Stomach smooth muscle (tissue), 2 donors: ENCODE measurements at regions not wholly inside any gene's neighbourhood (a gene's known extent, or its start where the extent isn't known, plus 50 kb on each side); places are given as distances from the start of the nearest gene placed in this dataset.

Source experiments
- H3K27ac ChIP-seq: one replicate; pipeline ENCODE4 v1.7.0; 2013; ENCODE audit warnings: mild to moderate bottlenecking, low read length, inconsistent platforms
- H3K27me3 ChIP-seq, 2 donors: one replicate each; pipeline ENCODE4 v1.7.0; 2013; ENCODE audit warnings: low read length in 2 of 2; ENCODE audit not compliant: insufficient read depth in 2 of 2, control insufficient read depth in 1 of 2
- H3K36me3 ChIP-seq, 2 donors: one replicate each; pipeline ENCODE4 v1.7.0; 2013; ENCODE audit warnings: low read length in 2 of 2; ENCODE audit not compliant: control insufficient read depth in 2 of 2, insufficient read depth in 2 of 2
- H3K4me1 ChIP-seq: one replicate; pipeline ENCODE4 v1.7.0; 2013; ENCODE audit warnings: low read length; ENCODE audit not compliant: control insufficient read depth, insufficient read depth
- H3K4me3 ChIP-seq, 2 donors: one replicate each; pipeline ENCODE4 v1.7.0; 2013; ENCODE audit warnings: low read length in 2 of 2
- H3K9ac ChIP-seq, 2 donors: one replicate each; pipeline ENCODE4 v1.7.0; 2013; ENCODE audit warnings: low read length in 2 of 2, mild to moderate bottlenecking in 1 of 2
- H3K9me3 ChIP-seq, 2 donors: one replicate each; pipeline ENCODE4 v1.7.0; 2013; ENCODE audit warnings: low read length in 2 of 2; ENCODE audit not compliant: control insufficient read depth in 2 of 2
- donor health status: healthy.
- donor health status: Pancreatic carcinoma.

DNA sequence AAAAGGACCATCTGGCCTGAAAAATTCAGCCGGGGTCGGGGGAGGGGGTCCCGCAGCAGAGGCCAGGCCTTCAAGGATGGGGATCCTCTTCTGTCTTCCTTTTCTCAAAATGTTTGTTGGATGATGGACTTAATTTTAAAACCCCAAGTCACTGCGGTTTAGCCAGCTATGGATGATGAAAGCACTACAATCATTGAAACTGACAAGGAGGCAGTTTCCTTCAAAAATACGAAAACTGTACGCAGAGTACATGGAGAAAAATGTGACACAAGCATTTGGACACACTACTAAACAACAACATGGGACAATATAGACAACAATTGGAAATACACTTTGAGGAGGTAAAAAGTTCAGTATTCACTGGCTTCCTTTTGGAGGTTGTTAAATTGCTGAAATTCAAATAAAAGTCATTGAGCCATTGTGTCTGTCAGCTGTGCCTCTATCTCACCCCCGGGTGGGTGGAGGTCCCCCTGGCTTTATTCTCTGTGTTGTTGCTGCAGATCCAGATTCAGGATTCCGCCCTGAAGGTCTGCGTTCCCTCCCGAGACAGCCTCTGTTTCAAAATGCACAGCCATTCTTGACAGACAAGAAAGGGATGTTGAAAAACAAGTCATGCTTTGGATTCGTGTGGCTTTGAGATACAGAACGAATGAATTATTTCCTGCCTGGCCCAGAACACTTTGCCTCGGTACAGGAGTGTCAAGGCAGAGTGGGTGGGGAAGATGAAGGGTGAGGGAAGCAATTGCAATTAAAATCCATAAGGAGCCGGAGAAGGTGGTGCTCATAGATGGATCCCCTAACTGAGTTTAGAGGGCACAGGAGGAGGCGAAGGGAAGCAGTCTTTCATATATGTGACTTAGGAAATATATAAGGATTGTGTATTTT lies 118.2 kb downstream of the TTLL2 start:
- H3K9ac ChIP-seq = no peak overlapping the region
- H3K4me1 ChIP-seq = peaks cover 10% of the 10 kb centered on the region
- no peaks in the 10 kb centered on the region for H3K36me3 ChIP-seq
- no peak overlapping the region for H3K27ac ChIP-seq
- no peaks in the 10 kb centered on the region for H3K9me3 ChIP-seq
- no peak overlapping the region for H3K4me3 ChIP-seq
- no peaks in the 10 kb centered on the region for H3K27me3 ChIP-seq

- Histone ChIP-seq H3K36me3 (no peaks in the 10 kb centered on the region), H3K4me3 (no peak overlapping the region), H3K9me3 (no peaks in the 10 kb centered on the region), H3K4me1 (peaks cover 10% of the 10 kb centered on the region), H3K9ac (no peak overlapping the region), H3K27ac (no peak overlapping the region), H3K27me3 (peaks cover 0 to 2% of the 10 kb centered on the region in 2 donors)
Measured at GRCh38 chr6:167444602-167445346, 119.9 kb downstream of the TTLL2 start.

GRCh38 chr6:167445568-167445967 lies 120.7 kb downstream of the TTLL2 start:
- no peaks in the 10 kb centered on the region for H3K36me3 ChIP-seq
- H3K27me3 ChIP-seq = peaks cover 0 to 2% of the 10 kb centered on the region in 2 donors
- no peak overlapping the region for H3K4me3 ChIP-seq
- H3K27ac ChIP-seq = no peak overlapping the region
- H3K9me3 ChIP-seq = no peaks in the 10 kb centered on the region
- no peak overlapping the region for H3K9ac ChIP-seq
- H3K4me1 ChIP-seq = peaks cover 10% of the 10 kb centered on the region

DNA sequence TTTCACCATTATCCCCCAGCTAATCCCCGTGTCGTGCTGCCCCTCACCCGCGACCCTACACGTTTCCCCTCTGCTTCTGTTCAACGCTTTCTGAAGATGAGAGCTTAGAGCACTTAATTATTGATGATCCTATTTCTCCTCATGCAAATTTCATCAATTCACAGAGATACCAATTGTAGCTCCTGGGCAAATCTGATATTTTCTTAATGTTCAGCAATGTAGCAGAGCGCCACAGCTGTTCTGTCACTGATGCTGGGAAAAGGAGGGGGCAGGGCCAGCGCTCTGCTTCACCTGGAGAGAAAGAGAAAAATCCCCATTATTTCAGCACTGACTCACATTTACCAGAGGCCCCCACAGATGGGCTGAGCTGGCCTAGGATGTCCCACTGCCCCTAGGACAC lies 121.2 kb downstream of the TTLL2 start:
- H3K9ac ChIP-seq = no peak overlapping the region

GRCh38 chr6:167446971-167447370 lies 122.1 kb downstream of the TTLL2 start:
- Histone ChIP-seq H3K4me1 (peaks cover 6% of the 10 kb centered on the region), H3K9ac (no peak overlapping the region), H3K27me3 (peaks cover 0 to 2% of the 10 kb centered on the region in 2 donors), H3K36me3 (no peaks in the 10 kb centered on the region), H3K4me3 (no peak overlapping the region), H3K9me3 (no peaks in the 10 kb centered on the region), H3K27ac (no peak overlapping the region)

More for the DNA sequence above, 121.2 kb downstream of the TTLL2 start:
- Histone ChIP-seq H3K27me3 (peaks cover 0 to 2% of the 10 kb centered on the region in 2 donors), H3K27ac (no peak overlapping the region), H3K4me1 (peaks cover 10% of the 10 kb centered on the region), H3K9me3 (no peaks in the 10 kb centered on the region), H3K36me3 (no peaks in the 10 kb centered on the region), H3K4me3 (no peak overlapping the region)

DNA sequence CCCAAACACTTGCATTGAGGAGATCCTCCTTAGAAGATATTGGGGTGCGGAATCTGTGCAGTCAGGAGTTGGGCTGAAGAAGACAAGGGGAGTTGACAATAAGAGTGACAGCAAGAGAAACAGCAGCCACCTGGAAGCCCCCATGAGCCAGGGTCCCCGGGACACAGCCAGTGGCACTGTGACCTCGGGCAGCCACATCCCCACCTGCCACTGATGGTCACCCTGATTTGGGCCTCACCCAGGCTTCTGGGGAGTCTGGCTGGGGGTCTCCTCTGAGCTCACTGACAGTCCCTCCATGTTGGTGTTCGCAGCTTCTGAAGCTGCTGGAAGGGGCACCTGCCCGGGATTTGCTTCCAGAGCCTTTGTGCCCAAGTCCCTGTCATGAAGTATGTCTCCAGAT lies 123.5 kb downstream of the TTLL2 start:
- H3K4me1 ChIP-seq = no peaks in the 10 kb centered on the region
- H3K36me3 ChIP-seq = no peaks in the 10 kb centered on the region
- H3K9me3 ChIP-seq = no peaks in the 10 kb centered on the region
- H3K27ac ChIP-seq = no peak overlapping the region
- peaks cover 0 to 2% of the 10 kb centered on the region in 2 donors for H3K27me3 ChIP-seq
- H3K9ac ChIP-seq = no peak overlapping the region
- no peak overlapping the region for H3K4me3 ChIP-seq

- no peaks in the 10 kb centered on the region for H3K9me3 ChIP-seq
- no peak overlapping the region for H3K27ac ChIP-seq
- no peaks in the 10 kb centered on the region for H3K36me3 ChIP-seq
- H3K4me3 ChIP-seq = no peak overlapping the region
- no peak overlapping the region for H3K9ac ChIP-seq
- peaks cover 0 to 2% of the 10 kb centered on the region in 2 donors for H3K27me3 ChIP-seq
- no peaks in the 10 kb centered on the region for H3K4me1 ChIP-seq
Measured at GRCh38 chr6:167449094-167449861, 124.4 kb downstream of the TTLL2 start.

DNA sequence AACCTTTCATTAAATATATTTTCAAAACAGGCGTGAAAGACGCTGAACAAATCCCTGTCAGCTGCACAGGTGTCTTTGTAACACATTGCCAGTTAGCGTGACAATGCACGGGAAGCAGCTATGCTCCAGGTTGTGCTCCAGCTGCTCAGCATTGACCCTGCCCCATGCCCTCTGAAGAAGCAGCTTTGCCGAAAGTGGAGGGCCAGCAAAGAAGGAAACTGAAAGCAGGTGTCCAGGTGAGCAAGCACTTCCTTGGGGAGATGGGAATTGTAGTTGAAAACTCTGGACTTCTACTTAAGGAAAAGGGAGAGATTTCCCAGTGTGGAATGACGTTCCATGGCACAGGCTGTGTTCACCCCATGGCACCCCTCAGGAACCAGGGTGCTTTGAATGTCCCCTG lies 125.7 kb downstream of the TTLL2 start:
- Histone ChIP-seq H3K9ac (no peak overlapping the region), H3K27ac (no peak overlapping the region), H3K36me3 (no peaks in the 10 kb centered on the region), H3K27me3 (peaks cover 0 to 2% of the 10 kb centered on the region in 2 donors), H3K9me3 (no peaks in the 10 kb centered on the region), H3K4me3 (no peak overlapping the region), H3K4me1 (no peaks in the 10 kb centered on the region)

- no peaks in the 10 kb centered on the region for H3K36me3 ChIP-seq
- no peak overlapping the region for H3K27ac ChIP-seq
- no peak overlapping the region for H3K9ac ChIP-seq
- H3K27me3 ChIP-seq = peaks cover 0 to 2% of the 10 kb centered on the region in 2 donors
- H3K4me1 ChIP-seq = no peaks in the 10 kb centered on the region
- no peaks in the 10 kb centered on the region for H3K9me3 ChIP-seq
- H3K4me3 ChIP-seq = no peak overlapping the region
Measured at GRCh38 chr6:167452338-167453081, 127.6 kb downstream of the TTLL2 start.

- peaks cover 0 to 2% of the 10 kb centered on the region in 2 donors for H3K27me3 ChIP-seq
- H3K27ac ChIP-seq = no peak overlapping the region
- H3K9ac ChIP-seq = no peak overlapping the region
- H3K9me3 ChIP-seq = no peaks in the 10 kb centered on the region
- H3K4me1 ChIP-seq = no peaks in the 10 kb centered on the region
- no peak overlapping the region for H3K4me3 ChIP-seq
- no peaks in the 10 kb centered on the region for H3K36me3 ChIP-seq
Measured at GRCh38 chr6:167453082-167453446, 128.2 kb downstream of the TTLL2 start.
